ENCODE measurements at regions not wholly inside any gene's neighbourhood (a gene's known extent, or its start where the extent isn't known, plus 50 kb on each side); places are given as distances from the start of the nearest gene placed in this dataset.

GRCh38 chr5:100130307-100130706 lies 404.9 kb upstream of the FAM174A start:
- no peaks in the 10 kb centered on the region for H3K4me1 ChIP-seq (replicated peaks in 1 of 4; ENCODE audit: control insufficient read depth in 3 of 4, insufficient read depth in 4 of 4, low read length in 3 of 4)
- H2BK5ac ChIP-seq (ENCODE audit: low read depth, low read length), result no peak overlapping the region
- no peaks in the 10 kb centered on the region for H3K23me2 ChIP-seq (ENCODE audit: low read depth, low read length)
- no peaks in the 10 kb centered on the region for H3K79me1 ChIP-seq (ENCODE audit: low read depth, low read length)
- H4K20me1 ChIP-seq (replicated peaks in 1 of 2; ENCODE audit: control insufficient read depth in 1 of 2, insufficient read depth in 2 of 2, low read length in 2 of 2), result no peaks in the 10 kb centered on the region
- TF ChIP-seq RFX5 (IDR thresholded peaks at IDR 0.05; ENCODE audit: borderline replicate concordance, low read depth, low read length) (no peak), CBX5 (IDR thresholded peaks at IDR 0.05; ENCODE audit: low read depth, low read length) (no peak), E2F6 (IDR thresholded peaks at IDR 0.05) (no peak), NRF1 (IDR thresholded peaks at IDR 0.05; ENCODE audit: low read depth, low read length) (no peak), SP2 (IDR thresholded peaks at IDR 0.05; ENCODE audit: low read length) (no peak), EP300 (IDR thresholded peaks at IDR 0.05; ENCODE audit: borderline replicate concordance in 1 of 2, low read depth in 2 of 2, low read length in 2 of 2) (no peak)
- POLR2A ChIA-PET (ENCODE audit: partially characterized antibody), result no interaction called here
- H4K8ac ChIP-seq (ENCODE audit: extremely low read depth, insufficient read depth, low read length), result no peak overlapping the region
- no peak overlapping the region for H3K27ac ChIP-seq (ENCODE audit: low read depth, low read length)
- no peak overlapping the region for H2BK12ac ChIP-seq (ENCODE audit: low read depth, low read length)
- no peak overlapping the region for H2BK120ac ChIP-seq (replicated peaks; ENCODE audit: low read depth, low read length)
- no peak overlapping the region for H3K18ac ChIP-seq (ENCODE audit: extremely low read depth, low read length)
- H3K27me3 ChIP-seq (replicated peaks in 1 of 4; ENCODE audit: control insufficient read depth in 3 of 4, extremely low read depth in 1 of 4, insufficient read depth in 3 of 4, low read length in 3 of 4), result no peaks in the 10 kb centered on the region
- no peak overlapping the region for H2BK15ac ChIP-seq (ENCODE audit: low read length)
- H2BK20ac ChIP-seq (ENCODE audit: low read length), result no peak overlapping the region
- H3K36me3 ChIP-seq (ENCODE audit: control insufficient read depth in 2 of 4, insufficient read depth in 4 of 4, low read length in 3 of 4), result no peaks in the 10 kb centered on the region
- H3K4me3 ChIP-seq (ENCODE audit: extremely low read depth in 1 of 4, insufficient read depth in 2 of 4, low read depth in 3 of 4, low read length in 4 of 4), result no peak overlapping the region
- no peaks in the 10 kb centered on the region for H3K79me2 ChIP-seq (ENCODE audit: control insufficient read depth in 1 of 2, insufficient read depth in 2 of 2, low read length in 2 of 2)
- no peak overlapping the region for H3K56ac ChIP-seq (replicated peaks; ENCODE audit: insufficient read length, low read depth, low read length)
- no peak overlapping the region for H3K23ac ChIP-seq (ENCODE audit: insufficient read length)
- CTCF ChIA-PET (ENCODE audit: partially characterized antibody), result no interaction called here
- H3K4ac ChIP-seq (replicated peaks; ENCODE audit: insufficient read length, low read depth, low read length), result no peak overlapping the region
- no peak overlapping the region for H3K4me2 ChIP-seq (ENCODE audit: insufficient read depth in 1 of 2, low read depth in 2 of 2, low read length in 2 of 2)
- H3K9me3 ChIP-seq (ENCODE audit: insufficient read depth in 2 of 2, low read depth in 1 of 2, low read length in 1 of 2), result no peaks in the 10 kb centered on the region
- H3K9ac ChIP-seq (replicated peaks in 1 of 4; ENCODE audit: extremely low read depth in 1 of 4, low read depth in 3 of 4, low read length in 3 of 4), result no peak overlapping the region
- no peak for FAIRE-seq
- no peak for DNase-seq (ENCODE audit: low read depth in 1 of 2, low spot score in 2 of 2)
- no peak overlapping the region for H2AK5ac ChIP-seq (ENCODE audit: low read depth, low read length)
- no peak overlapping the region for H4K91ac ChIP-seq (replicated peaks; ENCODE audit: insufficient read length, low read length)
- no peak overlapping the region for H2AFZ ChIP-seq (ENCODE audit: low read length)
- H3K14ac ChIP-seq (ENCODE audit: insufficient read length), result no peak overlapping the region
- no peak overlapping the region for H4K5ac ChIP-seq (ENCODE audit: insufficient read length, low read depth, low read length)

Data from H1 (cell line).